GM23338 (cell line): ENCODE measurements at regions not wholly inside any gene's neighbourhood (a gene's known extent, or its start where the extent isn't known, plus 50 kb on each side); places are given as distances from the start of the nearest gene placed in this dataset.

Source experiments
- ATAC-seq: fragments of 200-7000 bp; cut with Tn5 transposase; 3 replicates; pipeline ENCODE4 v1.9.1; 2020
- DNase-seq: peaks from one replicate; pipeline ENCODE4 v3.0.0-alpha.2; 2015; ENCODE audit warnings: low spot score
- H2AFZ ChIP-seq: fragments of 200-600 bp; sonication (generic); 2 replicates; pipeline ENCODE4 v1.8.0; 2016; ENCODE audit warnings: antibody characterized with exemption, mild to moderate bottlenecking, moderate library complexity
- H3F3A ChIP-seq: fragments of 200-600 bp; sonication (generic); replicated peaks from 2 replicates; pipeline ENCODE4 v1.8.0; 2017; ENCODE audit warnings: antibody characterized with exemption, mixed run types, low read depth
- H3K27ac ChIP-seq: fragments of 200-600 bp; sonication (generic); 2 replicates; pipeline ENCODE4 v1.6.1; 2016; ENCODE audit warnings: low read depth
- H3K27me3 ChIP-seq: fragments of 200-600 bp; sonication (generic); 2 replicates; pipeline ENCODE4 v1.8.0; 2016; ENCODE audit warnings: mild to moderate bottlenecking, mixed run types, moderate library complexity; ENCODE audit not compliant: insufficient read depth
- H3K36me3 ChIP-seq: fragments of 200-600 bp; sonication (generic); 2 replicates; pipeline ENCODE4 v1.8.0; 2016; ENCODE audit warnings: mild to moderate bottlenecking; ENCODE audit not compliant: insufficient read depth
- H3K4me1 ChIP-seq: fragments of 200-600 bp; sonication (generic); 2 replicates; pipeline ENCODE4 v1.8.0; 2016; ENCODE audit warnings: mild to moderate bottlenecking, moderate library complexity; ENCODE audit not compliant: insufficient read depth
- H3K4me2 ChIP-seq: fragments of 200-600 bp; sonication (generic); 2 replicates; pipeline ENCODE4 v1.7.1; 2017; ENCODE audit warnings: mixed run types
- H3K4me3 ChIP-seq: fragments of 200-600 bp; sonication (generic); 2 replicates; pipeline ENCODE4 v1.6.1; 2016; ENCODE audit warnings: mixed run types
- H3K79me2 ChIP-seq: fragments of 200-600 bp; sonication (generic); replicated peaks from 2 replicates; pipeline ENCODE4 v1.8.0; 2017; ENCODE audit warnings: mild to moderate bottlenecking; ENCODE audit not compliant: insufficient read depth
- H3K9me2 ChIP-seq: fragments of 200-600 bp; sonication (generic); 2 replicates; pipeline ENCODE4 v1.8.0; 2017; ENCODE audit not compliant: insufficient read depth
- H4K20me1 ChIP-seq: fragments of 200-600 bp; sonication (generic); replicated peaks from 2 replicates; pipeline ENCODE4 v1.8.0; 2017; ENCODE audit warnings: mild to moderate bottlenecking; ENCODE audit not compliant: insufficient read depth
- H3K27ac Mint-ChIP-seq: 2 replicates; pipeline ENCODE4 v1.8.0; 2020; ENCODE audit warnings: inconsistent platforms, mild to moderate bottlenecking, moderate library complexity, mixed read lengths
- H3K27me3 Mint-ChIP-seq: 3 replicates; pipeline ENCODE4 v1.8.0; 2022; ENCODE audit warnings: low read depth, mild to moderate bottlenecking, moderate library complexity, mixed read lengths, inconsistent platforms; ENCODE audit not compliant: insufficient read depth, poor library complexity
- H3K36me3 Mint-ChIP-seq: 3 replicates; pipeline ENCODE4 v1.8.0; 2021; ENCODE audit warnings: low read depth, mild to moderate bottlenecking, inconsistent platforms, moderate library complexity, mixed read lengths
- H3K4me1 Mint-ChIP-seq: 3 replicates; pipeline ENCODE4 v1.8.0; 2020; ENCODE audit warnings: mild to moderate bottlenecking, inconsistent platforms, mixed read lengths
- H3K4me3 Mint-ChIP-seq: 3 replicates; pipeline ENCODE4 v1.8.0; 2021; ENCODE audit warnings: moderate library complexity, mild to moderate bottlenecking, inconsistent platforms, mixed read lengths
- H3K9me3 Mint-ChIP-seq: 3 replicates; pipeline ENCODE4 v1.8.0; 2020; ENCODE audit warnings: moderate library complexity, mild to moderate bottlenecking, inconsistent platforms, mixed read lengths
- CREB1 ChIP-seq: fragments of 250-450 bp; sonication (Bioruptor Pico); IDR thresholded peaks from 2 replicates; pipeline ENCODE4 v1.5.0; 2020; ENCODE audit warnings: low read depth, mild to moderate bottlenecking, moderate library complexity
- EZH2phosphoT487 ChIP-seq: fragments of 200-600 bp; sonication (generic); IDR thresholded peaks from one replicate; pipeline ENCODE4 v1.8.1; 2018; ENCODE audit warnings: antibody characterized with exemption; ENCODE audit not compliant: unreplicated experiment
- NANOG ChIP-seq: IDR thresholded peaks from 2 replicates; pipeline ENCODE4 v1.6.1; 2016; ENCODE audit warnings: antibody characterized with exemption, borderline replicate concordance
- POLR2AphosphoS5 ChIP-seq: IDR thresholded peaks from 2 replicates; pipeline ENCODE4 v1.6.1; 2016; ENCODE audit warnings: antibody characterized with exemption, low read depth
- STAT1 ChIP-seq: IDR thresholded peaks from one replicate; pipeline ENCODE4 v1.6.1; 2016; ENCODE audit warnings: antibody characterized with exemption; ENCODE audit not compliant: unreplicated experiment
- ZNF114 ChIP-seq: fragments of 250-450 bp; sonication (Bioruptor Pico); IDR thresholded peaks from 2 replicates; pipeline ENCODE4 v1.5.0; 2020; ENCODE audit warnings: mild to moderate bottlenecking, moderate library complexity
- ZNF331 ChIP-seq: fragments of 250-450 bp; sonication (Bioruptor Pico); IDR thresholded peaks from 2 replicates; pipeline ENCODE4 v1.5.0; 2020; ENCODE audit warnings: low read depth, mild to moderate bottlenecking, moderate library complexity
- TF ChIP-seq, protein P1 (sequence below), 2 experiments: fragments of 200-600 bp in 1 of 2; sonication (generic) in 1 of 2; conservative IDR thresholded peaks; 2 replicates each; pipeline versions ENCODE4 v1.5.1 to v1.6.1; 2016 to 2017; ENCODE audit warnings: antibody characterized with exemption in 2 of 2, low read depth in 2 of 2, mild to moderate bottlenecking in 2 of 2, moderate library complexity in 1 of 2
- TF ChIP-seq, protein P2 (sequence below): fragments of 250-450 bp; sonication (Bioruptor Pico); IDR thresholded peaks from 2 replicates; pipeline ENCODE4 v1.5.0; 2020; ENCODE audit warnings: mild to moderate bottlenecking, moderate library complexity
- TF ChIP-seq, protein P3 (sequence below): IDR thresholded peaks from one replicate; pipeline ENCODE4 v1.6.1; 2018; ENCODE audit warnings: antibody characterized with exemption; ENCODE audit not compliant: unreplicated experiment
- TF ChIP-seq, protein P4 (sequence below): IDR thresholded peaks from 2 replicates; pipeline ENCODE4 v1.6.1; 2016; ENCODE audit warnings: antibody characterized with exemption

DNA sequence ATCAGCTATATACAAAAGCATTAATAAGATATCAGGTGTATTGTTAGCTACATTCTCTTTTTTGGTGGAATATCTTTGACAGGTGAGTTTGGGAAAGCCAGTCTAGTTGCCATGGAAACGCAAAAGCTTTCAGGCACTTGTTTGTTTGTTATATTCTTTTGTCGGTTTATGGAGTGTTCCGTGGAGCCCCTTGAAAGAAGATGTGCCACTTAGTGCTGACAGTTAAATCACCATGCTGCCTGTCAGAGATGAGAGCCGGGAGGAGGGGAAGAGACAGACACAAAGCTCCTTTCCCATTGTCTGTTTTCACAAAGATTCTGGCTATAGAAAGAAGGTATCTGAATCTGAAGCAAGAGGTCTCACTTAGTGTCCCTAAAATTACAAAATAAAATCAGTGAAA, 170.8 kb downstream of the SNAPC1 start:
- TF ChIP-seq ZNF114 (CRISPR knock-in tag) (no peak), STAT1 (no peak)
- H3K27ac ChIP-seq: no peak overlapping the region
- Mint-ChIP-seq H3K4me1 (peaks cover 44% of the 10 kb centered on the region), H3K4me3 (no peak overlapping the region), H3K9me3 (no peaks in the 10 kb centered on the region), H3K27ac (no peak overlapping the region), H3K36me3 (no peaks in the 10 kb centered on the region), H3K27me3 (peaks cover 2% of the 10 kb centered on the region)
- H4K20me1 ChIP-seq: no peaks in the 10 kb centered on the region
- H3K4me2 ChIP-seq: no peak overlapping the region
- H3K4me3 ChIP-seq: no peak overlapping the region
- H3K27me3 ChIP-seq: no peaks in the 10 kb centered on the region
- peaks cover 24% of the 10 kb centered on the region for H3K4me1 ChIP-seq
- H3F3A ChIP-seq: no peaks in the 10 kb centered on the region
- H3K79me2 ChIP-seq: no peaks in the 10 kb centered on the region
- no peak overlapping the region for H2AFZ ChIP-seq
- DNase-seq (peak; percentile 16), ATAC-seq (no peak)
- no peaks in the 10 kb centered on the region for H3K36me3 ChIP-seq
- H3K9me2 ChIP-seq: no peaks in the 10 kb centered on the region; the same call in 1 of the 2 replicates

DNA sequence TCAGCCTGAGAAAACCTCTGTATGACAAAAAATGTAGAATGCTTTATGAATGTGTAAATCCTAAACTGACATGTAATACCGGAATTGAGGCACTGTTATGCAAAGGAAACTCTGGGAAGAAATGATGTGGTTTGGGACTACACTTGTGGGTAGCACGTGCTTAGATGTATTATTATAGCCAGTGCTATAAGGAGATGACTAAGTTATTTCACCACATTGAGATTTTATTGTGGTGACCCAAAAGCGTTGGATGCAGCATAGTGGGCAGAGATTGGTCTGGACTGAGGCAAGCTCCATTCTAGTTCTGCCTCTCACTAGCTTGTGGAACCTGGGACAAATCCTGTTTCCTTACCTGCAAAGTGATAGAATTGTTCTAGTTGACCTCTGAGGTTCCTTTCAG, 172.2 kb downstream of the SNAPC1 start:
- no peak overlapping the region for H2AFZ ChIP-seq
- H3K4me2 ChIP-seq: no peak overlapping the region
- no peaks in the 10 kb centered on the region for H3K36me3 ChIP-seq
- H3K27ac Mint-ChIP-seq: no peak overlapping the region
- H3K27me3 ChIP-seq: no peaks in the 10 kb centered on the region
- H3K9me2 ChIP-seq: no peaks in the 10 kb centered on the region; the same call in 1 of the 2 replicates
- H3K27ac ChIP-seq: no peak overlapping the region
- H3K9me3 Mint-ChIP-seq: no peaks in the 10 kb centered on the region
- H3F3A ChIP-seq: no peaks in the 10 kb centered on the region
- DNase-seq: no peak
- H3K36me3 Mint-ChIP-seq: no peaks in the 10 kb centered on the region
- H3K4me3 Mint-ChIP-seq: no peak overlapping the region
- no peak for ATAC-seq
- peaks cover 11% of the 10 kb centered on the region for H3K4me1 ChIP-seq
- H3K4me3 ChIP-seq: no peak overlapping the region
- H3K27me3 Mint-ChIP-seq: peaks cover 2% of the 10 kb centered on the region
- peaks cover 32% of the 10 kb centered on the region for H3K4me1 Mint-ChIP-seq
- no peaks in the 10 kb centered on the region for H4K20me1 ChIP-seq
- no peaks in the 10 kb centered on the region for H3K79me2 ChIP-seq
- TF ChIP-seq ZNF331 (no peak), NANOG (no peak), EZH2phosphoT487 (no peak), POLR2AphosphoS5 (no peak), CREB1 (CRISPR knock-in tag) (no peak)
- TF ChIP-seq, protein P1, sequence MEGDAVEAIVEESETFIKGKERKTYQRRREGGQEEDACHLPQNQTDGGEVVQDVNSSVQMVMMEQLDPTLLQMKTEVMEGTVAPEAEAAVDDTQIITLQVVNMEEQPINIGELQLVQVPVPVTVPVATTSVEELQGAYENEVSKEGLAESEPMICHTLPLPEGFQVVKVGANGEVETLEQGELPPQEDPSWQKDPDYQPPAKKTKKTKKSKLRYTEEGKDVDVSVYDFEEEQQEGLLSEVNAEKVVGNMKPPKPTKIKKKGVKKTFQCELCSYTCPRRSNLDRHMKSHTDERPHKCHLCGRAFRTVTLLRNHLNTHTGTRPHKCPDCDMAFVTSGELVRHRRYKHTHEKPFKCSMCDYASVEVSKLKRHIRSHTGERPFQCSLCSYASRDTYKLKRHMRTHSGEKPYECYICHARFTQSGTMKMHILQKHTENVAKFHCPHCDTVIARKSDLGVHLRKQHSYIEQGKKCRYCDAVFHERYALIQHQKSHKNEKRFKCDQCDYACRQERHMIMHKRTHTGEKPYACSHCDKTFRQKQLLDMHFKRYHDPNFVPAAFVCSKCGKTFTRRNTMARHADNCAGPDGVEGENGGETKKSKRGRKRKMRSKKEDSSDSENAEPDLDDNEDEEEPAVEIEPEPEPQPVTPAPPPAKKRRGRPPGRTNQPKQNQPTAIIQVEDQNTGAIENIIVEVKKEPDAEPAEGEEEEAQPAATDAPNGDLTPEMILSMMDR (conservative IDR thresholded peaks at IDR 0.05; ENCODE audit: low read depth in 2 of 2): no peak
- TF ChIP-seq, protein P2, sequence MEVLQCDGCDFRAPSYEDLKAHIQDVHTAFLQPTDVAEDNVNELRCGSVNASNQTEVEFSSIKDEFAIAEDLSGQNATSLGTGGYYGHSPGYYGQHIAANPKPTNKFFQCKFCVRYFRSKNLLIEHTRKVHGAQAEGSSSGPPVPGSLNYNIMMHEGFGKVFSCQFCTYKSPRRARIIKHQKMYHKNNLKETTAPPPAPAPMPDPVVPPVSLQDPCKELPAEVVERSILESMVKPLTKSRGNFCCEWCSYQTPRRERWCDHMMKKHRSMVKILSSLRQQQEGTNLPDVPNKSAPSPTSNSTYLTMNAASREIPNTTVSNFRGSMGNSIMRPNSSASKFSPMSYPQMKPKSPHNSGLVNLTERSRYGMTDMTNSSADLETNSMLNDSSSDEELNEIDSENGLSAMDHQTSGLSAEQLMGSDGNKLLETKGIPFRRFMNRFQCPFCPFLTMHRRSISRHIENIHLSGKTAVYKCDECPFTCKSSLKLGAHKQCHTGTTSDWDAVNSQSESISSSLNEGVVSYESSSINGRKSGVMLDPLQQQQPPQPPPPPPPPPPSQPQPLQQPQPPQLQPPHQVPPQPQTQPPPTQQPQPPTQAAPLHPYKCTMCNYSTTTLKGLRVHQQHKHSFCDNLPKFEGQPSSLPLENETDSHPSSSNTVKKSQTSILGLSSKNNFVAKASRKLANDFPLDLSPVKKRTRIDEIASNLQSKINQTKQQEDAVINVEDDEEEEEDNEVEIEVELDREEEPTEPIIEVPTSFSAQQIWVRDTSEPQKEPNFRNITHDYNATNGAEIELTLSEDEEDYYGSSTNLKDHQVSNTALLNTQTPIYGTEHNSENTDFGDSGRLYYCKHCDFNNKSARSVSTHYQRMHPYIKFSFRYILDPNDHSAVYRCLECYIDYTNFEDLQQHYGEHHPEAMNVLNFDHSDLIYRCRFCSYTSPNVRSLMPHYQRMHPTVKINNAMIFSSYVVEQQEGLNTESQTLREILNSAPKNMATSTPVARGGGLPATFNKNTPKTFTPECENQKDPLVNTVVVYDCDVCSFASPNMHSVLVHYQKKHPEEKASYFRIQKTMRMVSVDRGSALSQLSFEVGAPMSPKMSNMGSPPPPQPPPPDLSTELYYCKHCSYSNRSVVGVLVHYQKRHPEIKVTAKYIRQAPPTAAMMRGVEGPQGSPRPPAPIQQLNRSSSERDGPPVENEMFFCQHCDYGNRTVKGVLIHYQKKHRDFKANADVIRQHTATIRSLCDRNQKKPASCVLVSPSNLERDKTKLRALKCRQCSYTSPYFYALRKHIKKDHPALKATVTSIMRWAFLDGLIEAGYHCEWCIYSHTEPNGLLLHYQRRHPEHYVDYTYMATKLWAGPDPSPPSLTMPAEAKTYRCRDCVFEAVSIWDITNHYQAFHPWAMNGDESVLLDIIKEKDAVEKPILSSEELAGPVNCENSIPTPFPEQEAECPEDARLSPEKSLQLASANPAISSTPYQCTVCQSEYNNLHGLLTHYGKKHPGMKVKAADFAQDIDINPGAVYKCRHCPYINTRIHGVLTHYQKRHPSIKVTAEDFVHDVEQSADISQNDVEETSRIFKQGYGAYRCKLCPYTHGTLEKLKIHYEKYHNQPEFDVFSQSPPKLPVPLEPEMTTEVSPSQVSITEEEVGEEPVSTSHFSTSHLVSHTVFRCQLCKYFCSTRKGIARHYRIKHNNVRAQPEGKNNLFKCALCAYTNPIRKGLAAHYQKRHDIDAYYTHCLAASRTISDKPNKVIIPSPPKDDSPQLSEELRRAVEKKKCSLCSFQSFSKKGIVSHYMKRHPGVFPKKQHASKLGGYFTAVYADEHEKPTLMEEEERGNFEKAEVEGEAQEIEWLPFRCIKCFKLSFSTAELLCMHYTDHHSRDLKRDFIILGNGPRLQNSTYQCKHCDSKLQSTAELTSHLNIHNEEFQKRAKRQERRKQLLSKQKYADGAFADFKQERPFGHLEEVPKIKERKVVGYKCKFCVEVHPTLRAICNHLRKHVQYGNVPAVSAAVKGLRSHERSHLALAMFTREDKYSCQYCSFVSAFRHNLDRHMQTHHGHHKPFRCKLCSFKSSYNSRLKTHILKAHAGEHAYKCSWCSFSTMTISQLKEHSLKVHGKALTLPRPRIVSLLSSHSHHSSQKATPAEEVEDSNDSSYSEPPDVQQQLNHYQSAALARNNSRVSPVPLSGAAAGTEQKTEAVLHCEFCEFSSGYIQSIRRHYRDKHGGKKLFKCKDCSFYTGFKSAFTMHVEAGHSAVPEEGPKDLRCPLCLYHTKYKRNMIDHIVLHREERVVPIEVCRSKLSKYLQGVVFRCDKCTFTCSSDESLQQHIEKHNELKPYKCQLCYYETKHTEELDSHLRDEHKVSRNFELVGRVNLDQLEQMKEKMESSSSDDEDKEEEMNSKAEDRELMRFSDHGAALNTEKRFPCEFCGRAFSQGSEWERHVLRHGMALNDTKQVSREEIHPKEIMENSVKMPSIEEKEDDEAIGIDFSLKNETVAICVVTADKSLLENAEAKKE (CRISPR knock-in tag): no peak
- TF ChIP-seq, protein P3, sequence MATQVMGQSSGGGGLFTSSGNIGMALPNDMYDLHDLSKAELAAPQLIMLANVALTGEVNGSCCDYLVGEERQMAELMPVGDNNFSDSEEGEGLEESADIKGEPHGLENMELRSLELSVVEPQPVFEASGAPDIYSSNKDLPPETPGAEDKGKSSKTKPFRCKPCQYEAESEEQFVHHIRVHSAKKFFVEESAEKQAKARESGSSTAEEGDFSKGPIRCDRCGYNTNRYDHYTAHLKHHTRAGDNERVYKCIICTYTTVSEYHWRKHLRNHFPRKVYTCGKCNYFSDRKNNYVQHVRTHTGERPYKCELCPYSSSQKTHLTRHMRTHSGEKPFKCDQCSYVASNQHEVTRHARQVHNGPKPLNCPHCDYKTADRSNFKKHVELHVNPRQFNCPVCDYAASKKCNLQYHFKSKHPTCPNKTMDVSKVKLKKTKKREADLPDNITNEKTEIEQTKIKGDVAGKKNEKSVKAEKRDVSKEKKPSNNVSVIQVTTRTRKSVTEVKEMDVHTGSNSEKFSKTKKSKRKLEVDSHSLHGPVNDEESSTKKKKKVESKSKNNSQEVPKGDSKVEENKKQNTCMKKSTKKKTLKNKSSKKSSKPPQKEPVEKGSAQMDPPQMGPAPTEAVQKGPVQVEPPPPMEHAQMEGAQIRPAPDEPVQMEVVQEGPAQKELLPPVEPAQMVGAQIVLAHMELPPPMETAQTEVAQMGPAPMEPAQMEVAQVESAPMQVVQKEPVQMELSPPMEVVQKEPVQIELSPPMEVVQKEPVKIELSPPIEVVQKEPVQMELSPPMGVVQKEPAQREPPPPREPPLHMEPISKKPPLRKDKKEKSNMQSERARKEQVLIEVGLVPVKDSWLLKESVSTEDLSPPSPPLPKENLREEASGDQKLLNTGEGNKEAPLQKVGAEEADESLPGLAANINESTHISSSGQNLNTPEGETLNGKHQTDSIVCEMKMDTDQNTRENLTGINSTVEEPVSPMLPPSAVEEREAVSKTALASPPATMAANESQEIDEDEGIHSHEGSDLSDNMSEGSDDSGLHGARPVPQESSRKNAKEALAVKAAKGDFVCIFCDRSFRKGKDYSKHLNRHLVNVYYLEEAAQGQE: no peak
- TF ChIP-seq, protein P4, sequence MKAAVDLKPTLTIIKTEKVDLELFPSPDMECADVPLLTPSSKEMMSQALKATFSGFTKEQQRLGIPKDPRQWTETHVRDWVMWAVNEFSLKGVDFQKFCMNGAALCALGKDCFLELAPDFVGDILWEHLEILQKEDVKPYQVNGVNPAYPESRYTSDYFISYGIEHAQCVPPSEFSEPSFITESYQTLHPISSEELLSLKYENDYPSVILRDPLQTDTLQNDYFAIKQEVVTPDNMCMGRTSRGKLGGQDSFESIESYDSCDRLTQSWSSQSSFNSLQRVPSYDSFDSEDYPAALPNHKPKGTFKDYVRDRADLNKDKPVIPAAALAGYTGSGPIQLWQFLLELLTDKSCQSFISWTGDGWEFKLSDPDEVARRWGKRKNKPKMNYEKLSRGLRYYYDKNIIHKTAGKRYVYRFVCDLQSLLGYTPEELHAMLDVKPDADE: no peak
